ENCODE measurements at regions not wholly inside any gene's neighbourhood (a gene's known extent, or its start where the extent isn't known, plus 50 kb on each side); places are given as distances from the start of the nearest gene placed in this dataset.

GRCh38 chr7:4383584-4383983 lies 298.5 kb upstream of the FOXK1 start:
- Histone ChIP-seq H3K4ac (ENCODE audit: low read depth, low read length) (no peak overlapping the region), H3K4me2 (ENCODE audit: insufficient read depth, insufficient read length, low read length) (no peak overlapping the region), H3K23ac (ENCODE audit: insufficient read length, low read depth, low read length) (no peak overlapping the region), H4K20me1 (ENCODE audit: control insufficient read depth, insufficient read depth, insufficient read length) (no peaks in the 10 kb centered on the region), H2BK5ac (ENCODE audit: insufficient read length, low read length) (no peak overlapping the region), H3K79me2 (ENCODE audit: insufficient read depth, low read length) (no peaks in the 10 kb centered on the region), H2AFZ (ENCODE audit: low read length) (no peak overlapping the region), H3K79me1 (ENCODE audit: insufficient read depth, low read depth, low read length, poor library complexity, severe bottlenecking) (no peaks in the 10 kb centered on the region), H3K56ac (ENCODE audit: insufficient read length, low read depth, low read length) (no peak overlapping the region), H4K91ac (ENCODE audit: insufficient read length, low read depth, low read length) (no peak overlapping the region), H3K9me3 (ENCODE audit: control insufficient read depth, low read depth, low read length) (no peaks in the 10 kb centered on the region), H4K5ac (ENCODE audit: insufficient read length, low read depth, low read length) (no peak overlapping the region), H3K14ac (ENCODE audit: insufficient read depth, low read length) (no peak overlapping the region), H3K4me1 (ENCODE audit: insufficient read depth, low read length) (no peaks in the 10 kb centered on the region), H3K9ac (ENCODE audit: extremely low read depth, insufficient read length, low read length) (no peak overlapping the region), H2BK12ac (ENCODE audit: insufficient read length, low read depth, low read length) (no peak overlapping the region), H3K23me2 (ENCODE audit: insufficient read length, low read depth, low read length, poor library complexity, severe bottlenecking) (no peaks in the 10 kb centered on the region), H3K18ac (ENCODE audit: insufficient read length, low read depth, low read length) (no peak overlapping the region), H4K8ac (replicated peaks; ENCODE audit: insufficient read length, low read depth, low read length) (no peak overlapping the region), H3K27ac (ENCODE audit: insufficient read length, low read depth, low read length) (no peak overlapping the region), H2BK20ac (ENCODE audit: low read depth, low read length, poor library complexity, severe bottlenecking) (no peak overlapping the region), H2AK5ac (ENCODE audit: insufficient read length, low read length) (no peak overlapping the region), H3K27me3 (ENCODE audit: insufficient read depth, low read length) (no peaks in the 10 kb centered on the region), H2BK15ac (ENCODE audit: low read depth, low read length) (no peak overlapping the region), H2BK120ac (ENCODE audit: low read depth, low read length, poor library complexity, severe bottlenecking) (no peak overlapping the region), H3T11ph (ENCODE audit: low read length) (no peak overlapping the region)
- Mint-ChIP-seq H3K9me3 (peaks cover 17 to 76% of the 10 kb centered on the region in 2 experiments), H3K4me1 (no peaks in the 10 kb centered on the region), H3K27ac (no peak overlapping the region), H3K36me3 (ENCODE audit: insufficient read depth in 1 of 3, low read depth in 3 of 3) (peaks cover 0 to 16% (median 0%) of the 10 kb centered on the region in 3 experiments; a peak in 2 of 7 replicates), H3K4me3 (no peak overlapping the region), H3K27me3 (ENCODE audit: low read depth) (peaks cover 8% of the 10 kb centered on the region)
- no CpG with 5 or more reads among the region's 12 CpGs for WGBS (ENCODE audit: extremely low coverage, insufficient read length, low lambda C conversion rate)
- no peak for TF ChIP-seq CTCF (conservative IDR thresholded peaks at IDR 0.05)
- DNase-seq: no peak

Measured in H9 (cell line).